Liver (tissue), 3 donors: ENCODE measurements at regions not wholly inside any gene's neighbourhood (a gene's known extent, or its start where the extent isn't known, plus 50 kb on each side); places are given as distances from the start of the nearest gene placed in this dataset.

Source experiments
- ATF3 ChIP-seq: IDR thresholded peaks from 2 replicates; pipeline ENCODE4 v1.6.1; 2016; ENCODE audit warnings: antibody characterized with exemption
- CTCF ChIP-seq: fragments of 150-350 bp; IDR thresholded peaks from 2 replicates; pipeline ENCODE4 v1.5.1; 2017; ENCODE audit warnings: improper control_type of control experiment, low read depth, low read length; ENCODE audit not compliant: missing input control
- JUND ChIP-seq, 2 donors: IDR thresholded peaks; 2 replicates each; pipeline ENCODE4 v1.6.1; 2016; ENCODE audit warnings: antibody characterized with exemption in 2 of 2
- RAD21 ChIP-seq, 2 donors: IDR thresholded peaks; 2 replicates each; pipeline ENCODE4 v1.6.1; 2016; ENCODE audit warnings: antibody characterized with exemption in 2 of 2, mild to moderate bottlenecking in 2 of 2
- TAF1 ChIP-seq: conservative IDR thresholded peaks from 2 replicates; pipeline ENCODE4 v1.6.1; 2016; ENCODE audit warnings: antibody characterized with exemption, mild to moderate bottlenecking
- TF ChIP-seq, protein P1 (sequence below): IDR thresholded peaks from 2 replicates; pipeline ENCODE4 v1.6.1; 2016; ENCODE audit warnings: antibody characterized with exemption, mild to moderate bottlenecking
- donor health status: healthy.
- donor health status: healthy.

- TF ChIP-seq JUND (IDR thresholded peaks at IDR 0.05), result no peak
- no peak for TF ChIP-seq CTCF
- no peak for TF ChIP-seq RAD21 (IDR thresholded peaks at IDR 0.05)
- TF ChIP-seq, protein P1, sequence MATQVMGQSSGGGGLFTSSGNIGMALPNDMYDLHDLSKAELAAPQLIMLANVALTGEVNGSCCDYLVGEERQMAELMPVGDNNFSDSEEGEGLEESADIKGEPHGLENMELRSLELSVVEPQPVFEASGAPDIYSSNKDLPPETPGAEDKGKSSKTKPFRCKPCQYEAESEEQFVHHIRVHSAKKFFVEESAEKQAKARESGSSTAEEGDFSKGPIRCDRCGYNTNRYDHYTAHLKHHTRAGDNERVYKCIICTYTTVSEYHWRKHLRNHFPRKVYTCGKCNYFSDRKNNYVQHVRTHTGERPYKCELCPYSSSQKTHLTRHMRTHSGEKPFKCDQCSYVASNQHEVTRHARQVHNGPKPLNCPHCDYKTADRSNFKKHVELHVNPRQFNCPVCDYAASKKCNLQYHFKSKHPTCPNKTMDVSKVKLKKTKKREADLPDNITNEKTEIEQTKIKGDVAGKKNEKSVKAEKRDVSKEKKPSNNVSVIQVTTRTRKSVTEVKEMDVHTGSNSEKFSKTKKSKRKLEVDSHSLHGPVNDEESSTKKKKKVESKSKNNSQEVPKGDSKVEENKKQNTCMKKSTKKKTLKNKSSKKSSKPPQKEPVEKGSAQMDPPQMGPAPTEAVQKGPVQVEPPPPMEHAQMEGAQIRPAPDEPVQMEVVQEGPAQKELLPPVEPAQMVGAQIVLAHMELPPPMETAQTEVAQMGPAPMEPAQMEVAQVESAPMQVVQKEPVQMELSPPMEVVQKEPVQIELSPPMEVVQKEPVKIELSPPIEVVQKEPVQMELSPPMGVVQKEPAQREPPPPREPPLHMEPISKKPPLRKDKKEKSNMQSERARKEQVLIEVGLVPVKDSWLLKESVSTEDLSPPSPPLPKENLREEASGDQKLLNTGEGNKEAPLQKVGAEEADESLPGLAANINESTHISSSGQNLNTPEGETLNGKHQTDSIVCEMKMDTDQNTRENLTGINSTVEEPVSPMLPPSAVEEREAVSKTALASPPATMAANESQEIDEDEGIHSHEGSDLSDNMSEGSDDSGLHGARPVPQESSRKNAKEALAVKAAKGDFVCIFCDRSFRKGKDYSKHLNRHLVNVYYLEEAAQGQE, result no peak
- TF ChIP-seq TAF1, result no peak
- no peak for TF ChIP-seq ATF3
These were observed 271.0 kb upstream of the ADAMTSL1 start for GRCh38 chr9:18202924-18203323.
